ENCODE measurements at regions not wholly inside any gene's neighbourhood (a gene's known extent, or its start where the extent isn't known, plus 50 kb on each side); places are given as distances from the start of the nearest gene placed in this dataset.

- DNase-seq (ENCODE audit: low read depth in 4 of 4, low spot score in 1 of 4) = no peak
Observed at GRCh38 chr20:50459124-50459918, 50.9 kb upstream of the PTPN1 start.

- no peak for DNase-seq (ENCODE audit: low read depth in 4 of 4, low spot score in 1 of 4)
Observed at GRCh38 chr20:50460115-50460607, 50.0 kb upstream of the PTPN1 start.
